Hematopoietic multipotent progenitor cell treated with erythropoietin and hydrocortisone succinate and interleukin-3 and kit ligand, for 15 days (in vitro differentiated cells): ENCODE measurements at regions not wholly inside any gene's neighbourhood (a gene's known extent, or its start where the extent isn't known, plus 50 kb on each side); places are given as distances from the start of the nearest gene placed in this dataset.

Source experiments
- DNase-seq: peaks from one replicate; pipeline ENCODE4 v3.0.0-alpha.2; 2015; ENCODE audit warnings: low spot score

DNA sequence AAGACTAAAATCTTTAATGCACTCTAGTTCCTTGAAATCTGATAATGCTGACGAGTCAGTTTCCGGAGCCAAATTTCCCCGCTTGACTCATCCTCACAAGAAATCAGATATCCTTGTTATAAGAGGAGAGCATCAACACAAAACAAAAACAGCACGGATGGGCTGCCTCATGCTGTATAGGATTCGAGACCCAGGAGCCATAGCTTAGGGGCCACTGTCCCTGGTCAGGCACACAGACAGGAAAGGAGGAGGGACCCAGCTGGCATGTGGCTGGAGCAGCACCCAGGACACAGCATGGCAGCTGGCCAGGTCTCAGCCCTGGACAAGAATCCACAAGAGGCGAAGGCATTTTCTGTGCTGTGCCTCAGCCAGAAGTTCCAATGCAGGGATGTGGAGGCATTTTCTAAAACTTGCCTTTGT lies 110.2 kb upstream of the SPATA13 start:
- no peak for DNase-seq

DNA sequence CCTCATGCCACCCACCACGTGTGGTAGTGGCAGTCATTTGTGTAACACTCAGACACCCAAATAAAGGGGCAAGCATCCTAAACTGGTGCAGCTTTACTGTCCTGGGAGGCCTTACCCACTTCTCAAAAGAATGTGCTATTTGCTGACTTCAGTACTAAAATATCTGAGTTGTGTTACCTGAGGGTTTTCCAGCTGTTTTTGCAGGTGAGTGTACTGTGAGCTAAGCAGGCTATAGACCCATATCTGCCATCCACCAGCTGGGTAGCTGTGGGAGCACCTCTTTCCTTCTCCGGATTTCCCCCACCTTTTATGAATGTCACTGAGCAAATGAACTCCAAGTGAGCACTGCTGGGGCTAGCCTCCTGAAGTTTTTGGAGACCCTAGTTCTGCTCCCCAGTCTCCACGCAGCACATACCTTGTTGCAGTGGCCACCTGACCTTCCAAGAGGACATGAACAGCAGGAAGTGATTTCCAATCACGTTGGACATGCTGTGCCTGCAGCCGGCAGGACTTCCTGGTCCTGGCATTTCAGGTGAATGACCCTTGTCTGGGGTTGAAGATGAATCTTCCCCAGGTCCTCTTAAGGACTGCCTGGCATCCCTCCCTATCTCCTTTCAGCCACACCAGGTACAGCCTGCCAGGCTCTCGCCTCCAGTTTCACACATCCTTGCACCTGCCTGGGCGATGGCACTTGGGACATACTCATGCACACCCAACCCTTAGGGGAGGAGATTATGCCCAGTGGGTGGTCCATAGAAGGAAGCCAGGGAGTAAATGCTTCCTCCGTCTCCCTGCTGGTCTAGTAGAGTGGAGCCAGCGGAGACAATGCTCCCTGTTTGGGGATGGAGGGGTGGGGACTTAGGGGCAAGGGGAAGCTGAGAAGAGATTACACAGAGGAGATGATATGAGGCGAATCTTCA lies 109.5 kb upstream of the SPATA13 start:
- no peak for DNase-seq

DNA sequence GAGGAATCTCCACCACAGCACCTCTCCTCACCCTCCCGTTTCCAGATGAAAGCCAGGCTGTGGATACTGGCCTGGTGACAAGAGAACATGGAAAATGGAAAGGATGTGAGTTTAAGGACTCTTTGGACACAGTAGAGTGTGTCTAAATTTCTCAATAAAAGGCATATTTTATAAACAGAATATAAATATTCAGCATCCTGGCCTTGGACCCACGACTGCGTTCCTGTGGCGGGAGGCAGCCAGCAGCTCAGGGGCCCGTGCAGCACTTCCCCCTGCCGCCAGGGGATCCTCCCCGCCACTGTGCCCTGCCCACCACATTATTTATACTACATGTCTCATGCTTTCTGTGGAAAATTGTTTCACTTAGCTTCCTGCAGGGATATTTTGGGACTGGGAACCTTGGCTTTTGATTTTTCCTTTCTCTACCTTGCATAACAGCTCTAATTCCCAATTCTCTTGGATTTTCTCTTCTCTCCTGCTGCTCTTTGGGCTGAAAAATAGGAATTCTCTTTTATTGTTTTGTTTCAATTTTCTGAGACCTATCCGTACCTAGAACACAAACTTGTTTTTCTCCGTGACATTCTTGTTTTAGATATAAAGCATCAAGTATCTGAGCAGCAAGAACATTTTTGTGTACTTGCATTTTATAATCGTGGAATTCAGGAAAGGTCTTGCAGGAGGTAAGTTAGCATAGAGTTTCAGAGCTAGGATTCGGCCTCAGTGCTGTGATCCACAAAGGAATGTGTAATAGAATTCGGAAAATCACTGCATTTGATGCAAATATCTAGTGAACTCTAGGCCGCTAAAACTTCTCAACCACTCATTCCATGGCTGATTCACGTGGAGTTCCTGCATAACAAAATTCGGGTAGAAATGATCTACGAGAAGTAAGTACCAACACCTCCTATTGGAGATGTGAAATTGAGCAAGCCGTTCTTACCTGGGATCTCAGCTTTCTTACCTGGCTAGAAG lies 107.7 kb upstream of the SPATA13 start:
- DNase-seq, result no peak

DNA sequence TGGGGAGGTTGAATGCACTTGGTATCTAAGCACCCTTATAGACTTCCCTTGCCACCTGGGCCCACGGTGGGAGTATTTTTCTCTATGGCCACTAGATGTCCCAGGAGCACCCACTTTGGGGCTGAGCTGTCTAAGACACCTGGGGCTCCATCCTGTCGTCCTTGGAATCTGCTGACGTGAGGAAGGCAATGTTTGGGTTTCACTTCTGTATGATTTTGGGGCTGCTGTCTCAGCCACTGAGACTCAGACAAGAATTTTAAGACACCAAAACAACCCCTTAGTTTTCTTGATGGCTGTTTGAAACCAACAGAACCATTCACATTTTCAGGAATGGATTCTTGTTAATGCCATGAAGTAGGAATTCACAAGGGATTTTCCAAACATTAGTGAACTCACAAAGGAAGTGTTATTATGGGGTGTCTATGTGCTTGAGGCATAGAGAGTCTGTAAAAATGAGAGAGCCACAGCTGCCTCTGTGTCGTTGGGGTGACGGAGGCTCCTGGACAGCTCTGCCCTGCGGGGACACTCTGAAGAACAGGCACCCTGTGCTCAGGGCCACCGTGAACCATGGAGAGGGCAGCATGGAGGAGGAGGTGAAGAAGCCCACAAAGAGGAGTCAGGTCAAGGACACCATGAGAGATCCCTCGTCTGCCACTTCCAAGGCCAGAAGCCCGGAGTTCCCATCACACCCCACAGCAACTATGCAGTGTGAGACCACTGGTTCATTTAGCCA lies 106.8 kb upstream of the SPATA13 start:
- DNase-seq, result peak; percentile 39

DNA sequence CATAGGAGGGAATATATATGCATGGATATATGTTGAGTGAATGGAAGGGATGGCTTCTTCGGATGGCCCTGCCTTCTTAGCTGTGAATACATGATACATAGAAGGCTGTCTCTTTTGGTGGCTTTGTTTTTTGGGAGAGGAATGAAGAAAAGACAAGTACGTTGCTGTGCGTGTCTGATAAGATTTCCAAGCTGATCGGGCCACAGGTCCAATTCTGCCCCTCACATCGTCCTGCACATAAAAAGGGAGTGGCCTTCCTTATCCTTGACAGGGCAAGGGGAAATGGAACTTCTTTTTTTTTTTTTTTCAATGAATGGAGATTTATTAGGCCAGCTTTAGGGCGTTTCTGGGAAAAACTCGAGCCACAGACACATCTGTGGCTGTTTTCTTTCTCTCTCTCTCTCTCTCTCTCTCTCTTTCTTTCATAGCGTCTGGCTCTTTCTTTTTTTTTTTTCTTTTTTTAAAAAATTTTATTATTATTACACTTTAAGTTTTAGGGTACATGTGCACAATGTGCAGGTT lies 103.8 kb upstream of the SPATA13 start:
- DNase-seq, result no peak

DNA sequence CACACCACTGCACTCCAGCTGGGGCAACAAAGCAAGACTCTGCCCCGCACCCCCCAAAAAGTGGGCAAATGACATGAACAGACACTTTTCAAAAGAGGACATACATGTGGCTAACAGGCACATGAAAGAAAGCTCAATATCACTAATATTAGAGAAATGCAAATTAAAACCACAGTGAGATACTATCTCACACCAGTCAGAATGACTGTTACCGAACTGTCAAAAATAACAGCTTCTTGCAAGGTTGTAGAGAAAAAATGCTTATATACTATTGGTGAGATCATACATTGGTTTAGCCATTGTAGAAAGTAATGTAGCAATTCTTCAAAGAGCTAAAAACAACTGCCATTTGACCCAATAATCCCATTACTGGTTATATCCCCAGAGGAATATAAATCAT lies 99.5 kb upstream of the SPATA13 start:
- no peak for DNase-seq

DNA sequence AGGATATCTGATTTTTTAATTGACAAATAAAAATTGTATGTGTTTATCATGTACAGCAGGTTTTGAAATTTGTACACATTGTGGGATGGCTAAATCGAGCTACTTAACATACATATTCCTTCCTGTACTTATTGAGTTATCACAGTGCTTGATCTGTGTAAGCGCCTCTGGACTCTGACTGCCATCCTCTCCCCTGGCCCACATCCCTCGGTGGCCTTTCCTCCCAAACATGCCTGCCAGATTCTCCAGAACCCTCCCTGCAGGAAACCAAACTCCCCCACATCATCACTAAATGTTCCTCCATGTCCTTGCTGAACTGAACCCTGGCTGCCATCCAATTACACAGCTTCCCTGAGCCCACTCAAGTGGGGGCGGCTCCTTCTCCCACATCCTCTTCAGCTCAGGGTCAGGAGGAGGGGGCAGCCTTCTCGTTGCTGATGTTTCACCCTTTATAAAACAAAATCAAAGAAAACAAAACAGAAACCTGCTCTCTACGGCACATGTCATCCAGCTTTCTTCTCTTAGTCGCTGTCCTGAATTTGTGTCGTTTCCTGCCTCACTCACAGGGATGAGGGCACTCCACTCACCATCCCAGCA lies 97.1 kb upstream of the SPATA13 start:
- DNase-seq, result no peak

DNA sequence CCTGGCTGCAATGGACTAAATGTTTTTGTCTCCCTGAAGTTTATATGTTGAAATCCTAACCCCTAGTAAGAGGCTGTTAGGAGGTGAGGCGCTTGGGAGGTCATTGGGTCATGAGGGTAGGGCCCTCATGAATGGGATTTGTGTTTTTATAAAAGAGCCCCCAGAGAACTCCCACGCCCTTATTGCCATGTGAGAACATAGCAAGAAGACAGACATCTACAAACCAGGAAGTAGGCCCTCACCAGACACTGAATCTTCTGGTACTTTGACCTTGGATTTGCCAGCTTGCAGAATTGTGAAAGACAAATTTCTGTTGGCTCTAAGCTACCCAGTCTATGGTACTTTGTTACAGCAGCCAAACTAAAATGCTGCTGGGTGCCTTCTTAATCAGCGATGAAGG lies 96.1 kb upstream of the SPATA13 start:
- DNase-seq, result no peak

DNA sequence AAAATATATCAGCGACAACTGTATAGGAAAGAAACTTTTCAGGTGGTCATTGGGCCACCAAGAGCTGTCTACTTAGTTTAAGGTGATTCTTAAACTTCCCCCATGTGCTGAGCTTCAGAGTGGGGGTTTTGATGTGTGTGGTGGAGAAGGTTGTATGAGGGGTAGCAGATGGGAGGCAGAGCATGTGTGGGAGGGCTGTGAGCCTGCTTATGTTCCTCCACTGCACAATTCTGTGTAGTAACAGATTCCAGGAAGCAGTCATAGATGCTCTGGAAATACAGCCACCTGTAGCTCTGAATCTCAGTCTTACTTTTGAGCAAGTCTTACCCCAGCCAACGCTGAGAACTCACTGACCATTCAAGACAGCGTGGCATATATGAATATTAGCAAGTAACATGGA lies 95.3 kb upstream of the SPATA13 start:
- no peak for DNase-seq

DNA sequence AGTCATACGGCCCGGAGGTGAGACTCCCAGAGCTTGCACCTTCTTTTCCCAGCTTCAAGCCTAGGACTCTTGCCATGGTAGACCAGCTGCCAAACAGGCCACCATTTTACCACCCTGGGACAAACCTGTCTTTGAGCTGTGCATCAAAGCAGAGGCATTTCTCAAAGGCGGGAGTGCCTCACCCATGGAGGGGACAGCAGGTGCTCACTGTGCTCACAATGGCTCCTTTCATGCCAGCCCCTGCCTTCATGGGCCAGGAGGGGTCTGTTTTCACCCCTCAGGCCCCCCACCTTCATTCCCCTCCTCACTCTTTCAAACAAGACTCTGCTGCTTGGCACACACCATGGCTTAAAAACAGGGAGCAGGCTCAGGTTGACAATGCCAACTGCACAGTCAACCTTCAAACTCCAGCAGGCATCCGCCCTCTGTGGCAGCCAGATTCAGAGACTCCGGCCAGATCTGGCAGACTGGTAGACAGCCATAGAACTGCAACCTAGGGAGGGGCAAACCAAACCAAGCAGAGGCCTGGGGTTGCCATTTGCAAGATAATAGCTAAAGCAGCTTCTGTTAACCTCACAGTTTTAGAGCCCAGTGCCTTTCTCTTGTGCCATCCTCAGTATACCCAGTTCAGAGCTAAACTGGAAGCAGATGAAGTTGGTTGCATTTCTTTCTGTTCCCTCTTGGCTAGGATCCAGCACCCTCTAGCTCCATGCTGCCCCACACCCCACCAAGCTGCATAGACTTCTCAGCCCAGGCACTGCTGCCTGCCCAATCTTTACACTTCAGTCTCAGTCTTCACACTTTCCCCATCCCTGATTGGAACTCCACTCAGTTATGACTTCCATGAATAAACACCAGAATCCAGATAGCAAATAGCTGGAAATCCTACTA lies 93.9 kb upstream of the SPATA13 start:
- DNase-seq, result no peak

DNA sequence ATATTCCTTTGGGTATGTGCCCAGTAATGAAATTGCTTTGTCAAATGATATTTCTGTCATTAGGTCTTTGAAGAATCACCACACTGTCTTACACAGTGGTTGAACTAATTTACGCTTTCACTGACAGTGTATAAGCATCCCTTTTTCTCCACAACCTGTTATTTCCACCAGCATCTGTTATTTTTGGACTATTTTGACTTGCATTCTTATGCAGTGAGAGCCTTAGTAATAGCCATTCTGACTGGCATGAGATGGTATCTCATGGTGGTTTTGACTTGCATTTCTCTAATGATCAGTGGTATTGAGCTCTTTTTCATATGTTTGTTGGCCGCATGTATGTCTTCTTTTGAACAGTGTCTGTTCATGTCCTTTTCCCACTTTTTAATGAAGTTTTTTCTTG lies 92.0 kb upstream of the SPATA13 start:
- no peak for DNase-seq

DNA sequence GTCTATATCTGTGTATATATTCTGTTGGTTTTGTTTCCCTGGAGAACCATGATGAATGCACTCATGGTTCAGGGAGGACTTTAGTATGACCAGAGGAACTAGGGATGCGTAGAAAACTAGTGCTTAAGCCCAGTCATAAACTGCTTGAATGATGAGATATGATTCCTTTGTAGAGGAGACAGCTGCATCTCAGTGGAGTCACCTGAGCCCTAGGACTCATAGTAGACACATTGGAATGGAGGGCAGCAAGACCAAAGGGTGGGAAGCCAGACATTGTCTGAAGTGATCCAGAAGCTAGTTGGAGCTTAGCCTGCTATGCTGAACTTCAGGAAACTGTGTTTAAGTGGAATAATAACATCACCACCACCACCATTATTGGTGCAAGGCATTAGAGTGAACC lies 89.5 kb upstream of the SPATA13 start:
- DNase-seq, result no peak

DNA sequence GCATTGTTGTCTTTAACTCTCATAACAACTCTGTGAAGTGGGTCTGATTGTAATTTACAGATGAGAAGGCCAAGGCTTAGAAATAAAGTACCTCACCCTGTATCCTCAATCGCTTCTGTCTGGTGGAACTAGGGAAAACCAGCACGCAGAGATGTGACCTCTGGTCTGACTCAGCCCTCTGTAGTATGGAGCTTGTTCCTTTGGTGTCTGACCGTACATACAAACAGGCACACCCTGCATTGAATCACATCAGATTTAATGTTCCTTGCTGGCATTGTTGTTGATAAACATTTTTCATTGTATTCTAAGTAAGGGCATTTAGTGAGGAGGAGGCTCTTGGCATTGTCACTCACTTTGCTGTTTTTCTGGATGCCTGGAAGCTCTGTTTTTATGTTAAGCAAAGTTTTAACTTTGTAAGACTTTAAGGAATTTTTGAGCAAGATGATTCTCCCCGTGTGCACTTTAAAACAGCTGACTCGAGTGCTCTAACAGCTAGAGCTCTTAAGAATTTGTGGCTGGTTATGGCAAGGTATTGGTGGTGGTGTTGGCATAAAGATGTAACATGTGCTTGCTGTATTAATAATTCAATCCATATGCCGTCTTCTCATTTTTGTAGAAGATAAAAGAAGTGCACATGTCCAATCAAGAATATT lies 89.0 kb upstream of the SPATA13 start:
- DNase-seq, result no peak

DNA sequence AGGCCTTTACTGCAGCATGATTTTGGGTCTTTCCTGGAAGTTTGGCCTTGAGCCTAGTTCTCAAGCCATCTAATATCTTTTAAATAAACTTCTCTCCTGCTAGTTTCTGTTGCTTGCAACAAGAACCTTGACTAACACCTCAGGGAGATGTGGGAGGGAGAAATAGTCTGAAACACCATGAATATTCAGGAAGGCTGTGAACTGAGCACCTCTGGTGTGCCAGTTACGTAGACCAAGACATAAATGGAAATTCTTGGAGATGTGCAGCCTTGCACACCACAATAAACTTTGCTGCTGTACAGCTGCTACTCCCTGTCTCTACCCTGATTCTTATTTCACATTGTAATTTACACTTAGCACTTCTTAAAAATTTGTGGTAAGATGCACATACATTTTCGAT lies 86.9 kb upstream of the SPATA13 start:
- no peak for DNase-seq

DNA sequence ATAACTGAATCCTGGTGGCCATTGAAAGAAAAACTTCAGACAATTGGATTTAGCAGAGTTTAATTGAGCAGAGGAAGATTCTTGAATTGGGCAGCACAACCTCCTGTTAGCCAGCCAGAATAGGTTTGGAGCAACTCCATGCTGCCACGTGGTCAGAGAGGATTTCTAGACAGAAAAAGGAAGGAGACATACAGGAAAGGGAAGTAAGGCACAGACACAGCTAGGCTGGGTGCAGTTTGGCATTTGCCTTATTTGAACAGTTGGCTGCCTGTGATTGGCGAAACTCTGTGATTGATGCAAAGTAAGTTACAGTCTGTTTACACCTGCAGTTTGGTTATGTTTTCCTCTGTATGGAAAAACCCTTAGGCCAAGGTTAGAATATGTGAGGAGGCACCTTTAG lies 85.8 kb upstream of the SPATA13 start:
- no peak for DNase-seq

DNA sequence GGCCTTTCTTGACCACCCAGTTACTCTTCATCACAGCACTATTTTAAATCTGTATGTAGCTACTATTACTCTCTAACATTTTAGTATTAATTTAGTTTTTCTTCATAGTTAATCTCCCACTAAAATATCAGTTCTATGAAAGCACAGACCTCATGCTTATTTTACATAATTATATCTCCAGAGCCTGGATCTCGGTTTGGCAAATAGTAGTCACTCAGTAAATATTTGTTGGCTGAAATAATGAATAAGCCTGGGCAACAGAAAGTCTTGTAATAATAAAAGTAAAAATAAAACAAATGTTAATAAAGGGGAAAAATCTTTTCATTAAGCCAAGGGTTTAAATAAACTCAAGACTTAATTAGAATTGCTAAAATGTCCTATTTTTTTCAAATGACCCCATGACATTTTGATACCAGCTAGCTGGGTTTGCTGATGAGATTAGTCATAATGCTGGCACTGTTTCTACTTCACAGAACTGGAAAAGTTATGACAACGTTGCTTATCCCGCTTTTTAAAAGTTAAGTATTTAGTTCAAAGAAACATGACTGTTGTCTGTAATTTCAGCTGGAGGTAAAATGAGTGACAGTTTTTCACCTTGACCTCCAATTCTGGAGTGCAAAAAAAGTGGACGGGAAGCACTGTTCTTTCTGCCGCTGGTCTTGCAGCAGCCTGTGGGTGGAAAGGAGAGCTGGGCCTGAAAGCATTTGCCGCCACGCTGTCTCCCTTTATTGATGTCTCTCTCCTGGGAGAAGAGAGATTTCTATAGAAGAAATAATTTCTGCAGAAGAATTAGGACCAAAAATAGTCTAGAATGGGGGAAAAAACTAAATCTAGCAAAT lies 85.2 kb upstream of the SPATA13 start:
- DNase-seq, result no peak

DNA sequence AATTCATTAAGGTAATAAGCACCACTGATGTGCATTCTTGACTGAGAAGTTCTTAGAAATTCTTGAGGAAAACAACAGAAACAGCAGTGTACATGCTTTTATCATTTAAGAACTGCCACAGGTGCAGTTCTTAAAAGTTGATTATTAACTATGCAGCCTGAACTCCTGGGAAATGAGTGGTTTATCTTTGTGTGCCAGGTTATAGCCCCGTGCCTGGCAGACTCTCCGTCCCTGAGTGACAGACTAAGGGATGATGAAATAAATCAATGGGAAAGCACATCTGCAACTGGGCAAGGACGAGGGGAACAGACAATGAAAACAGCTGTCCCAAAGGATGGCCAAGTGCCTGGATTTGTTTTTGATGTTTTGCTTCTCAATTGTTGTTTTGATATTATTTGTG lies 84.4 kb upstream of the SPATA13 start:
- no peak for DNase-seq

DNA sequence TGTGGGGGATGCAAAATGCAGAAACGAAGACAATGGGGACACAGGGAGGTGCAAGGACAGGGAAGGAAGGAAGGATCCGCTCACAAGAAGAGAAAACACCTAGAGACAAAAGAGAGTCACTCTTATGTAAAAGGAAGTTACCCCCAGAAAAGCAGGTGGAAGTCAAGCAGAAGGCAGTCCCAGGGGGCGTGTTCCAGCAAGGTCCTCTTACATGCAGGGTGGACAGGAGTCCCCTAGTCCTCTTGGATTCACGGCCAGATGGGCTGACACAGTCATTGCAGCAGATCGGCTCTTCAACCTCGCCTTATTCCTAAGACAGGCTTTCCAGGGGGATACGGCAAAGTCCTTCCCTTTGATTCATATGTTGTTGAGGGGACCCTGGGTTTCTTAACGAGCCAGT lies 83.9 kb upstream of the SPATA13 start:
- DNase-seq, result no peak

DNA sequence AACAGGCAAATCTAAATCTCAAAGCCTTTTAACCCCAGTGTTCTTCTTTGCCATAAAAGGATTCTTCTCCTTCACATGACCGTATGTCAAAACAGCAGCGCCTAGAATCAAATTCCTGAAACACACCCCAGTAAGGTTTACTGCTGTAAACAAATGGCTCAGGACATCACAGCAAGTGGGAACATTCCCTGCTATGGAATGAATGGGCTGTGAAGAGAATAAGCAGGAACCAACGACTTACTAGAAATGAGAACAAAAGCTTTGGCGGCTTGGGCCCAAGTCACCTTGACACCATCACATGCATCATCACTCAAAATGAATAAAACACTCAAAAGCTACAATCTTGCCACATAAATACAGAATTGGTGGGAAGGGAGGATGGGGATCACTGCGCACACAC lies 80.4 kb upstream of the SPATA13 start:
- no peak for DNase-seq
